HG03280 (cell line): ENCODE measurements at regions not wholly inside any gene's neighbourhood (a gene's known extent, or its start where the extent isn't known, plus 50 kb on each side); places are given as distances from the start of the nearest gene placed in this dataset.
A peak's percentile ranks its signal among the peaks of the same experiment; 100 is the strongest.

Experiments
- ATAC-seq: cut with Tn5 transposase; IDR thresholded peaks from one replicate; pipeline ENCODE4 v1.9.1; 2021; ENCODE audit warnings: mild to moderate bottlenecking, moderate library complexity; ENCODE audit not compliant: unreplicated experiment

DNA sequence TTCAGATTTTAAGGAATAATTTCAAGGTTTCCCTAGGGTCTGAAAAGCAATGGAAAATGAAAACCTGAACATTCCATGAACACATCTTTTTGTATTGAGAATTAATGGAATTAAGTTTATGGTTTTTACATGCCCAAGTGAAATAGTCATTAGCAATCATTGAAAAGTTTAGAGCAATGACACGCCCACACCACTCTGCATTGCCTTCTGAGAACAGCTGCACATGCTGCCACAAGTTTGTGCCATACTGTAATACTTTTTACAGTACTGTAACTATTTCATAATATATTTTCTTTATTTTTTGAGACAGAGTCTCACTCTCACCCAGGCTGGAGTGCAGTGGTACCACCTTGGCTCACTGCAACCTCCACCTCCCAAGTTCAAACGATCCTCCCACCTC is 345.2 kb upstream of the PMFBP1 start:
- ATAC-seq = no peak

- no peak for ATAC-seq
Measured at GRCh38 chr16:72511171-72511570, 339.2 kb upstream of the PMFBP1 start.

DNA sequence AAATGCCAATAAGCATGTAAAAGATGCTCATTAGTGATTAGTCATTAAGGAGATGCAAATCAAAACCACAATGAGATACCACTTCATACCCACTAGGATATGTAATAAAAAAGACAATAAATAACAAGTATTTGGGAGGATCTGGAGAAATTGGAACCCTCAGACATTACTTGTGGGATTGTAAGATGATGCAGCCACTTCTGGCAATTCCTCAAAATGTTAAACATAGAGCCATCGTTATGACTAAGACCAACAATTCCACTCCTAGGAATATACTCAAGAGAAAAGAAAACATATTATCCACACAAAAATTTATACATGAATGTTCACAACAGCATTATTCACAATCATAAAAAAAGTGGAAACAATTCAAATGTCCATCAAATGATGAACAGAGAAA is 336.2 kb upstream of the PMFBP1 start:
- ATAC-seq = no peak

GRCh38 chr16:72502594-72503005 is 330.6 kb upstream of the PMFBP1 start:
- no peak for ATAC-seq

GRCh38 chr16:72501739-72502593 is 330.0 kb upstream of the PMFBP1 start:
- no peak for ATAC-seq

GRCh38 chr16:72500545-72500944 is 328.6 kb upstream of the PMFBP1 start:
- ATAC-seq = no peak

DNA sequence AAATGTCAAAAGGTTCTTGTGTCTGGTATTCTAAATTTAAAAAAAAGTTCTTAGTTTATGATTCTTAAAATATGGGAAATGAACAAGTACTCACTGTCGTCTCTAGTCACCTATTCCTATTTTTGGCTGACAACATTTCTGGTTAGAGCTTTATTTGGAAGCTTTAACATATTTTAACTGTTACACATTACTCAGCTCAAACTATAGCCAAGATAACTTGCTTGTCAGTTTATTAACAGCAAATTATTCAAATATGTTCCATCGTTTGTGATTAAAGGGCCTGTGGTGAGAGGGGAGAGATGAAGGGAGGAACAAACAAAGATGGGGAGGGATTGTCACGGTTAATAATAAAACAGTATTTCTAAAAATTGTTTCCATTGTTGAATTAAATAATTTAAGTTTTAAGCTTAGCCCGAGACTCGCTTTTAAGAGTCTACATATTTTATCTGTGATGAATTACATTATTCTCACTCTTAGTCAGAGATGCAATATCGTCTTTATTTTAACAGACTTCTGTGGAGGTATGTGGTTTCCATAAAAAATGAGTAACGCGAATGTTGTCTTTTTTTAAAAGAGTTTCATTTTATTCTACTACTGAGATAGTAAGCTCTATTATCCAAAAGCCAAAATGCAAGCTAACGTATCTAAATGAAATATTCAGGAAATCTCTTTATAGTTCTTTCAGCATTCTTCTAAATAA is 321.9 kb upstream of the PMFBP1 start:
- no peak for ATAC-seq

DNA sequence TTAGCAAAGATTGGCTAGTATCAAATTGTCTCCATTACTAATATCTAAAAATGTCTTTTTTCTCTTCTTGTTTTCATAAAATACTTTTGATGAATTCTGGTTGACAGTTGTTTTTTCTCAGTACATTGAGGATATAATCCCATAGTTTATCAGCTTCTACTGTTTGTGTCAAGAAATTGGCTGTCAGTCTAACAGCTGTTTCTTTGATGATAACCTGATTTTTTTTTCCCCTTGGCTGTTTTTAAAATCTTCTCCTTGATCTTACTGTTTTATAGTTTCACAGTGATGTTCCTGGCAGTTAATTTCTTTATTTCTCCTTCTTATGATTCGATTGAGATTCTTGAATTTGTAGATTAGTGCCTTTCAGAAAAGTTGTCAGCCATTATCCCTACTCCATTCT is 315.3 kb upstream of the PMFBP1 start:
- no peak for ATAC-seq

GRCh38 chr16:72482695-72483094 is 310.7 kb upstream of the PMFBP1 start:
- ATAC-seq = peak; percentile 59

DNA sequence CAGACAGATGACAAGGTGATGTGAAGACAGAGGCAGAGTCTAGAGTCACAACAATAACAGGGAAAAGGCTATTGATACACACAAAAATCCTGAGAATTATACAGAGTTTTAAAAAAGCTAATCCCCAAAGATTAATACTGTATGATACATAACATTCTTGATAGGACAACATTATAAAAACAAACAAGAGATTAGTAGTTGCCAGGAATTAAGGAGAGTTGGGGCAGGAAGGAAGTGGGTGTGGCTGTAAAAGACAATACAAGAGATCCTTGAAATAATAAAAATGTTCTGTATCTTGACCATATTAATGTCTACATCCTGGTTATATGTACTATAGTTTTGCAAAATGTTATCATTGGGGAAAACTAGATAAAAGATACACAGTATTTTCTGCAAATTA is 309.5 kb upstream of the PMFBP1 start:
- no peak for ATAC-seq

DNA sequence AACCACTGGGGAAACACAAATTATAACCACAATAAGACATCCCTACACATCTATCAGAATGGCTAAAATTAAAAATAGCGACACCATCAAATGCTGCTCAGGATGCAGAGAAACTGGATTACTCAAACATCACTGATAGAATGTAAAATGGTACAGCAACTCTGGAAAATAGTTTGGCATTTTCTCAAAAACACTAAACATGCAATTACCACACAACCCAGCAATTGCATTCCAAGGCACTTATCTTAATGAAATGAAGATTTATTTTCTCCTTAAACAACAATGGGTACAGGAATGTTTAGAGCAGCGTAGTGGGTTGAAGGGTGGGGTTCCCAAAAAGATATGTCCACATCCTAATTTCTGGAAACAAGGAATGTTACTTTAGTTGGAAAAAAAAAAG is 309.0 kb upstream of the PMFBP1 start:
- no peak for ATAC-seq

DNA sequence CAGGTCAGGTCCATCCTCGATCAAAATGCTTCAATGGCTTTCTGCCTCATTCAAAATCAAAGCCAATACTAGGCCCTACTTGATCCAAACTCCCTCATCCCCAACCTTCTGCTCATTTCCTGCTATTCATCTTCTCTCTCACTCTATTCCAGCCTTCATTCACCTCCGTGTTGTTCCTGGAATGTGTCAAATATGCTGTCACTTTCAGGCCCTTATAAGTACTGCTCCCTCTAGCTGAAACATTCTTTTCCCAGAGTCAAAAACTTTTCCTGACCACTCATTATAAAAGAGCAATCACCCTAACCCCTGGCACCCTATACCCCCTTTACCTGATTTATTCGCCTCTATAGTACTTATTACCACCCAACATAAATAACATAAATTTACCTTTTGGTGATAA is 303.7 kb upstream of the PMFBP1 start:
- ATAC-seq = no peak

DNA sequence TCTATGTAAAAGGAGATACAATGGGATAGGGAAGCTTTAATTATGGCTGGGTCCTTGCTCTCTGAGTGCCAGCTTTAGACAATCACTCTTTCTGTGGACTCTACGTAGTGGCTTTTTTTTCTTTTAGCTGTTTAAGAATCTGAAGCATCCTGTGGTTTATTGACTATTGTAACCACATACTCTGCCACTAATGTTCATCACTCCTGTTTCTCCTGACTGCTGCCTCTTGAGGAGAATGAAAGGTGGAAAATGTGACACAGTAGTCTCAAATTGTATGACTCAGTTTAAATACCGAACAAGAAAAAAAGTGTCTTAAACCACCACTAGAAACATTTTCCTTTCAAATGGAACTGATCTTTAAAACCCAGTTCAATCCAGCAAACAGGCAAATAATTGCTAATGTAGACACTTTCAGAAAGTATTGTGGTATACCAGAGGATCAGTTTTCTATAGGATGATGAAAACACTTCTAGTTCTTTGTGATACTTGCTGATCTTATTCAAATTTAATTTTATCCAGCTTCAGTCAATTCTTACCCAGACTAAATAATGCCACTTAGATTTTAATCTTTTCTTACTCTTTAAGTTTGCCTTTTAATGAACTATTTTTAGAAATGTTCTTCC is 302.7 kb upstream of the PMFBP1 start:
- ATAC-seq = no peak

DNA sequence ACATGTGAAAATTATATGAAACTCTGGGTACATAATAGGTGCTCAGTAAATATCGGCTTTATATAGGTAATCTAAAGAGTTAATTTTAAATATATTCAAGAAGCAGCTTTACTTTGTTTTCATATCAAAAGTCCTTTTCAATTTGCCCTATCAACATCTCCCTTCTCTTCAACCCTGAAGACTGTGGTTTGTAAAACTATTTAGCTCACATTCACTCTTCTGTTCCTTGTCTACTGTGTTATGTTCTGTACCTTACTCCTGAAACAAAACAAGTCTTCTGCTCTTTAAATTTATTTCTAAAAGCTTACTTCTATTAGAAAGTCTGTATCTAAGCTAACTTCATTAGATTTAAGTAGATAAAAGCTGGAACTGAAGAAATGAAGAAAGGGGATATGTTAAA is 301.7 kb upstream of the PMFBP1 start:
- ATAC-seq = no peak

DNA sequence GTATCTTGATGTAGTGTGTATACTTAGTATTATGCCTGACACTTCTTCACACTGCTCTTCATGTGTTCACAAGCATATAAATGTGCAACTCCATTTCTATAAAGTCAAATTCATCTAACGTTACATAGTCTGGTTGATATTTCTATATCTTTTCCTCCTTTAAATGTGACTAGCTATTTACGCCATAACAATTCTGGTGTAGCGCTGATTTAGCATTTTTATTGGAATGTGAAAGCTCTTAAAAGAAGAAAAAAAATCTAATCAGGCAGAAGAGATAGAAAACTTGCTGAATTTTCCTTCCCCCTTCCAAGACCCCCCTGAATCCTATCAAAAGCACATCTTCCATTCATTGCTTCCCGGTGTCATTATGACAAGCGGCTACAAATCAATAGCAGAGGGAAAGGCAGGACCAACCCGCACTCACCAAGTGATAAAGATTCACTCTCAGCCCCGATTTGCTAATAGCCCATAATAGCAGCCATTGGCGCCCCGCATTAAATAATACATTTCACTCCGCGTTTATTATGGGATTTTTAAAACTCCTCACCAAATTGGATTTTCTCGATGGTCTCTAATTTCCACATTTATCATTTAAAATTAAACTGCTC is 299.5 kb upstream of the PMFBP1 start:
- ATAC-seq = no peak

- no peak for ATAC-seq
Measured at GRCh38 chr16:72470541-72470940, 298.6 kb upstream of the PMFBP1 start.

GRCh38 chr16:72469932-72470331 is 298.0 kb upstream of the PMFBP1 start:
- ATAC-seq = no peak

- ATAC-seq = no peak
Measured at GRCh38 chr16:72468582-72468981, 296.6 kb upstream of the PMFBP1 start.

- ATAC-seq = no peak
Measured at GRCh38 chr16:72467157-72467759, 295.3 kb upstream of the PMFBP1 start.

DNA sequence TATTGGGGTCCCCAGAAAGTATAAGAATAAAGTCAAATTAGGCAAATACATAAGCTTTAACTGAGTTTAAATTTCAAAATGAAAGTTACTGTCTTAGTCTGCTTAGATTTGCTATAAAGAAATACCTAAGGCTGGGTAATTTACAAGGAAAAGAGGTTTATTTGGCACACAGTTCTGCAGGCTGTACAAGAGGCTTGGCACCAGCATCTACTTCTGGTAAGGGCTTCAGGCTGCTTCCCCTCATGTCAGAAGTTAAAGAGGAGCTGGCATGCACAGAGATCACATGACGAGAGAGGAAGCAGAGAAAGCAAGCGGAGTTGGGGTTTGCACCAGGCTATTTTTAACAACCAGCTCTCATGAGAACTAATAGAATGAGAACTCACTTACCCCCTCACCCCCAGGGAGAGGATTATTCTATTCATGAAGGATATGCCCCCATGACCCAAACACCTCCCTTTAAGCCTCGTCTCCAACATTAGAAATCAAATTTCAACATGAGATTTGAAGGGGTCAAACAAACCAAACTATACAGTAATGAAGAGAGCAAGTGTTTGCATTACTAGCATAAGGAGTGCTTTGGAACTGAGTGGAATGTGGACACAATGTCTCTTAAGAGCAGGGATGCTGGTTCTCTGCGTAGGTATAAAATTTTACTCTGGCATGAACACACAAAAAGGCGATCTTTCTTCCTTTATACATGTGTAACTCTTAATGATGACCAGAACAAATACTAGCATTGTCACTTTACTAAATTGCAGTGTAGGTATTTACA is 292.8 kb upstream of the PMFBP1 start:
- no peak for ATAC-seq
